ENCODE measurements at regions not wholly inside any gene's neighbourhood (a gene's known extent, or its start where the extent isn't known, plus 50 kb on each side); places are given as distances from the start of the nearest gene placed in this dataset.

- no peak for TF ChIP-seq EP300 (IDR thresholded peaks at IDR 0.05)
- TF ChIP-seq POLR2A (IDR thresholded peaks at IDR 0.05): no peak
- TF ChIP-seq CTCF (IDR thresholded peaks at IDR 0.05): no peak
- peak in 1 of 4 donors; percentile 21 for TF ChIP-seq POLR2AphosphoS5 (IDR thresholded peaks at IDR 0.05)
Measured at GRCh38 chr20:57990396-57990987, 238.0 kb downstream of the ANKRD60 start.
